ENCODE measurements at regions not wholly inside any gene's neighbourhood (a gene's known extent, or its start where the extent isn't known, plus 50 kb on each side); places are given as distances from the start of the nearest gene placed in this dataset.

DNA sequence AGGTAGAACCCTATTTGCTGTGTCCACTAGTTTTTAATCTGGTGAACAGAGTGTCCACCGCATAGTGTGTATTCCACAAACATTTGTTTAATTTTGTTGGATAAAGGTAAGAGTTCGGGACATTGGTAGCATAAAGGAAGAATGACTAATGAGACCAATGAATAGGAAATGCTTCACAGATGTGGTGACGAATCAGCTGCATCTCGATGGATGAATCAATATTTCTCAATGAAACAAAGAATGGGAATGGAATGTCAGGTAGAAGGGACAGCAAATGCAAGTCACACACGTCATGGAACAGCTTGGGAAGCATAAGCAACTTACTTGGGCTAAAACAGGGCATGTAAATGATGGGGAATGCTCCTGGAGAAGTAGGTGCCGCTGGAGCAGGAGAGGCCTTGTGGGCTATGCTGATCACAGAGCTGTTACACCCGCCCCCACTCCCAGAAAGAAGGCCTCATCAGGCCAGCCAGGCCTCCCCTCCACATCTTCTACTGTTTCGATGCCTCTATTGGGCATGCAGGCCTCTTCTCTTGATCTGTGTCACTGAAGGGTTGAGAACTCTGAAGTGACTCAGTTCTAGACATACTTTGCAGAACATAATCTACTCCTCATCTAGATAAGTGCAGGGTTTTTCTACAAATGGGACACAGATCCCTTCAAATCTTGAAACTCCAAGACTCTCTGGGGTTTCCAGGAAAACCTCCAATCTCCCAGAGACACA is 120.0 kb upstream of the GADL1 start:
- Histone ChIP-seq H2AK5ac (ENCODE audit: low read length) (no peak overlapping the region), H2BK12ac (ENCODE audit: low read length) (no peak overlapping the region), H3K36me3 (ENCODE audit: control insufficient read depth in 1 of 2, insufficient read depth in 2 of 2, low read length in 2 of 2) (no peaks in the 10 kb centered on the region), H3K9ac (ENCODE audit: low read length) (no peak overlapping the region), H4K12ac (ENCODE audit: low read depth, low read length) (no peak overlapping the region), H4K8ac (ENCODE audit: low read depth, low read length) (no peak overlapping the region), H3K14ac (ENCODE audit: low read length) (no peak overlapping the region), H3K9me3 (ENCODE audit: insufficient read depth, low read depth, low read length) (no peaks in the 10 kb centered on the region), H3K4me1 (ENCODE audit: control insufficient read depth in 1 of 2, insufficient read depth in 2 of 2, low read length in 2 of 2) (peaks cover 4 to 15% of the 10 kb centered on the region in 2 experiments), H2BK5ac (ENCODE audit: low read depth, low read length, poor library complexity) (no peak overlapping the region), H4K91ac (ENCODE audit: low read depth, low read length) (no peak overlapping the region), H3K27ac (ENCODE audit: low read depth, low read length) (no peak overlapping the region), H3K79me2 (ENCODE audit: control insufficient read depth, insufficient read depth, low read length, poor library complexity) (peaks cover 2% of the 10 kb centered on the region), H3K4me2 (ENCODE audit: low read length) (no peak overlapping the region), H3K4ac (ENCODE audit: low read depth, low read length) (no peak overlapping the region), H2AFZ (ENCODE audit: insufficient read depth, low read length, poor library complexity) (no peak overlapping the region), H2BK120ac (ENCODE audit: insufficient read depth, low read length, poor library complexity) (no peak overlapping the region), H3K18ac (ENCODE audit: low read length) (no peak overlapping the region), H3K23ac (ENCODE audit: low read length) (no peak overlapping the region), H3K27me3 (ENCODE audit: insufficient read depth, low read length) (no peaks in the 10 kb centered on the region), H3K4me3 (ENCODE audit: low read depth, low read length) (no peak overlapping the region), H3K79me1 (ENCODE audit: low read length) (peaks cover 15% of the 10 kb centered on the region)
- WGBS (ENCODE audit: extremely low coverage, insufficient coverage, insufficient read length): no CpG with 5 or more reads among the region's 8 CpGs
- DNase-seq: peak in 1 of 2 donors; percentile 10

- no peak overlapping the region for H3K27ac ChIP-seq (ENCODE audit: low read depth, low read length)
- H2AFZ ChIP-seq (ENCODE audit: insufficient read depth, low read length, poor library complexity): no peak overlapping the region
- no peak overlapping the region for H3K14ac ChIP-seq (ENCODE audit: low read length)
- no peaks in the 10 kb centered on the region for H3K36me3 ChIP-seq (ENCODE audit: control insufficient read depth in 1 of 2, insufficient read depth in 2 of 2, low read length in 2 of 2)
- no peaks in the 10 kb centered on the region for H3K27me3 ChIP-seq (ENCODE audit: insufficient read depth, low read length)
- no peaks in the 10 kb centered on the region for H3K9me3 ChIP-seq (ENCODE audit: insufficient read depth, low read depth, low read length)
- no peak overlapping the region for H4K91ac ChIP-seq (ENCODE audit: low read depth, low read length)
- no peak overlapping the region for H3K23ac ChIP-seq (ENCODE audit: low read length)
- H2BK120ac ChIP-seq (ENCODE audit: insufficient read depth, low read length, poor library complexity): no peak overlapping the region
- no peak overlapping the region for H2AK5ac ChIP-seq (ENCODE audit: low read length)
- H2BK5ac ChIP-seq (ENCODE audit: low read depth, low read length, poor library complexity): no peak overlapping the region
- H3K4me3 ChIP-seq (ENCODE audit: low read depth, low read length): no peak overlapping the region
- H3K4me2 ChIP-seq (ENCODE audit: low read length): no peak overlapping the region
- no peak overlapping the region for H3K18ac ChIP-seq (ENCODE audit: low read length)
- peaks cover 6% of the 10 kb centered on the region for H3K79me1 ChIP-seq (ENCODE audit: low read length)
- H2BK12ac ChIP-seq (ENCODE audit: low read length): no peak overlapping the region
- no peaks in the 10 kb centered on the region for H3K79me2 ChIP-seq (ENCODE audit: control insufficient read depth, insufficient read depth, low read length, poor library complexity)
- no peak overlapping the region for H4K12ac ChIP-seq (ENCODE audit: low read depth, low read length)
- no peak overlapping the region for H3K4ac ChIP-seq (ENCODE audit: low read depth, low read length)
- H4K8ac ChIP-seq (ENCODE audit: low read depth, low read length): no peak overlapping the region
- no peak for DNase-seq
- no peak overlapping the region for H3K9ac ChIP-seq (ENCODE audit: low read length)
- no CpG with 5 or more reads among the region's 2 CpGs for WGBS (ENCODE audit: extremely low coverage, insufficient coverage, insufficient read length)
- H3K4me1 ChIP-seq (ENCODE audit: control insufficient read depth in 1 of 2, insufficient read depth in 2 of 2, low read length in 2 of 2): peaks cover 3 to 7% of the 10 kb centered on the region in 2 experiments
These were observed 121.7 kb upstream of the GADL1 start for GRCh38 chr3:31016196-31016595.

DNA sequence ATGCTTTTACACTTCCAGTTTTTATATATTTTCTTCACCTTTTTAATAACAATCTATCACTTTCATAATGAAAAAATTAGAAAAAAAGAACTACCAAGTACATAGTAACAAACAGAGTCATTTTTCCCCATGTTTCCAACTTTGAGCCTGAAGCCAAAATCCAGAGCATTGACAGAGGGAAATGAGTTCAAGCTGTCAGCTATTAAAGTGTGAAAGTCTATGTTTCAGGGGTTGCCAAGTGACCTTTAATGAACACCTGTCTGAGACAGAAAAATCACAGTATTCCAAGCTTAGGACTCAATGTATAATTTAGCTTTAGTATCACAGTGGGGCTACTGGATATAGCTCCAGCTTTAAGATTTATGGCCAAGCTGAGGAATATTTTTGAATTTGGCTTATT is 128.3 kb upstream of the GADL1 start:
- Histone ChIP-seq H4K8ac (ENCODE audit: low read depth, low read length) (no peak overlapping the region), H2BK120ac (ENCODE audit: insufficient read depth, low read length, poor library complexity) (no peak overlapping the region), H3K79me2 (ENCODE audit: control insufficient read depth, insufficient read depth, low read length, poor library complexity) (no peaks in the 10 kb centered on the region), H3K4me1 (ENCODE audit: control insufficient read depth in 1 of 2, insufficient read depth in 2 of 2, low read length in 2 of 2) (no peaks in the 10 kb centered on the region), H2BK12ac (ENCODE audit: low read length) (no peak overlapping the region), H3K23ac (ENCODE audit: low read length) (no peak overlapping the region), H3K27me3 (ENCODE audit: insufficient read depth, low read length) (no peaks in the 10 kb centered on the region), H2BK5ac (ENCODE audit: low read depth, low read length, poor library complexity) (no peak overlapping the region), H4K91ac (ENCODE audit: low read depth, low read length) (no peak overlapping the region), H3K4ac (ENCODE audit: low read depth, low read length) (no peak overlapping the region), H3K18ac (ENCODE audit: low read length) (no peak overlapping the region), H2AFZ (ENCODE audit: insufficient read depth, low read length, poor library complexity) (no peak overlapping the region), H3K36me3 (ENCODE audit: control insufficient read depth in 1 of 2, insufficient read depth in 2 of 2, low read length in 2 of 2) (no peaks in the 10 kb centered on the region), H3K9ac (ENCODE audit: low read length) (no peak overlapping the region), H3K79me1 (ENCODE audit: low read length) (no peaks in the 10 kb centered on the region), H3K27ac (ENCODE audit: low read depth, low read length) (no peak overlapping the region), H4K12ac (ENCODE audit: low read depth, low read length) (no peak overlapping the region), H3K4me2 (ENCODE audit: low read length) (no peak overlapping the region), H3K4me3 (ENCODE audit: low read depth, low read length) (no peak overlapping the region), H3K9me3 (ENCODE audit: insufficient read depth, low read depth, low read length) (no peaks in the 10 kb centered on the region), H3K14ac (ENCODE audit: low read length) (no peak overlapping the region), H2AK5ac (ENCODE audit: low read length) (no peak overlapping the region)
- DNase-seq: no peak

DNA sequence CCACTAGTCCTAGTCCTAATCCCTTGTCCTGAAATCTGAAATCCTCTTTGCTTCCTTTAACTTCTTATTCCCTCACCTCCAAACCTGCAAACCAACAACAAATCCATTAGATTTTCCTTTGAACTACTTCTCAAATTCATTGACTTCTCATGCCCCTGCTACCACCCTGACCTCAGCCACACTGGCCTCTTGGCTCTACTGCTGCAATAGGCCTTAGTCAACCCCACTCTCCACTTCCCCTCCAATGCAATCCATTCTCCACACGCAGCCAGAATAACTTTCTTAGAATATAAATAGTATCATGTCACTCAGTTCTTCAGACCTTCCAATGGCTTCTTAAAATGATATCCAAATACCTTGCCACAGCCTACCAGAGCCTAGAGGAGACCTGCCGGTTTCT is 131.1 kb upstream of the GADL1 start:
- no peak overlapping the region for H4K91ac ChIP-seq (ENCODE audit: low read depth, low read length)
- H3K79me1 ChIP-seq (ENCODE audit: low read length): no peaks in the 10 kb centered on the region
- H2BK120ac ChIP-seq (ENCODE audit: insufficient read depth, low read length, poor library complexity): no peak overlapping the region
- no peak overlapping the region for H3K14ac ChIP-seq (ENCODE audit: low read length)
- no peak overlapping the region for H4K12ac ChIP-seq (ENCODE audit: low read depth, low read length)
- H2BK5ac ChIP-seq (ENCODE audit: low read depth, low read length, poor library complexity): no peak overlapping the region
- H2BK12ac ChIP-seq (ENCODE audit: low read length): no peak overlapping the region
- H3K9ac ChIP-seq (ENCODE audit: low read length): no peak overlapping the region
- H3K4me1 ChIP-seq (ENCODE audit: control insufficient read depth in 1 of 2, insufficient read depth in 2 of 2, low read length in 2 of 2): peaks cover 5 to 6% of the 10 kb centered on the region in 2 experiments
- H3K27me3 ChIP-seq (ENCODE audit: insufficient read depth, low read length): no peaks in the 10 kb centered on the region
- H3K79me2 ChIP-seq (ENCODE audit: control insufficient read depth, insufficient read depth, low read length, poor library complexity): no peaks in the 10 kb centered on the region
- no peak overlapping the region for H3K4ac ChIP-seq (ENCODE audit: low read depth, low read length)
- H3K4me3 ChIP-seq (ENCODE audit: low read depth, low read length): no peak overlapping the region
- no peak overlapping the region for H3K27ac ChIP-seq (ENCODE audit: low read depth, low read length)
- WGBS (ENCODE audit: extremely low coverage, insufficient coverage, insufficient read length): no CpG with 5 or more reads among the region's 2 CpGs
- no peak overlapping the region for H3K18ac ChIP-seq (ENCODE audit: low read length)
- no peak overlapping the region for H2AFZ ChIP-seq (ENCODE audit: insufficient read depth, low read length, poor library complexity)
- no peak for DNase-seq
- no peak overlapping the region for H4K8ac ChIP-seq (ENCODE audit: low read depth, low read length)
- no peak overlapping the region for H3K4me2 ChIP-seq (ENCODE audit: low read length)
- no peak overlapping the region for H3K23ac ChIP-seq (ENCODE audit: low read length)
- no peaks in the 10 kb centered on the region for H3K36me3 ChIP-seq (ENCODE audit: control insufficient read depth in 1 of 2, insufficient read depth in 2 of 2, low read length in 2 of 2)
- no peak overlapping the region for H2AK5ac ChIP-seq (ENCODE audit: low read length)
- no peaks in the 10 kb centered on the region for H3K9me3 ChIP-seq (ENCODE audit: insufficient read depth, low read depth, low read length)

Data from trophoblast cell (in vitro differentiated cells and primary cell).